ENCODE measurements at regions not wholly inside any gene's neighbourhood (a gene's known extent, or its start where the extent isn't known, plus 50 kb on each side); places are given as distances from the start of the nearest gene placed in this dataset.
"Not testable (repeated sequence)": the region's sequence is repeated elsewhere in the genome, so short reads cannot be mapped to it uniquely, and the experiment has no call there.

- DNase-seq = no peak
These were observed 102.9 kb upstream of the PAX2 start for GRCh38 chr10:100642295-100642994.

DNA sequence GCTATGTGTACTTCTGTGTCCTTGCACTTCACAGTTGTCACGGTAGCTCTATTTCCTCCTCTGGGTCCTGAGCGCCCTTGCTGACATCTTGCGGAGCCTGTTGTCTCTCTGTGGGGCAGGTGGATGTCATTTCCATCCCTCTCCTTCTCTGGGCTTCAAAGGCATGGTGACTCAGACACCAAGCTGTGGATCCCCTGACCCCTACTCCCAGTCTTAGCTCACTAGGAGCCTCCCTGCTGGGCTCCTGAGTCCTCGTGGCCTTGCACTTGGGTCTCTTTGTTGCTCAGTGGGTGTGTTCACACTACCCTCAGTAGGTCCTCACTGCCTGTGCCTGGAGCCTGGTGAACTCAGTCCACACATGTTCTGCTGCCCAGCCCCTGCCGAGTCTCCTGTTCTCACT is 100.3 kb upstream of the PAX2 start:
- DNase-seq = no peak

DNA sequence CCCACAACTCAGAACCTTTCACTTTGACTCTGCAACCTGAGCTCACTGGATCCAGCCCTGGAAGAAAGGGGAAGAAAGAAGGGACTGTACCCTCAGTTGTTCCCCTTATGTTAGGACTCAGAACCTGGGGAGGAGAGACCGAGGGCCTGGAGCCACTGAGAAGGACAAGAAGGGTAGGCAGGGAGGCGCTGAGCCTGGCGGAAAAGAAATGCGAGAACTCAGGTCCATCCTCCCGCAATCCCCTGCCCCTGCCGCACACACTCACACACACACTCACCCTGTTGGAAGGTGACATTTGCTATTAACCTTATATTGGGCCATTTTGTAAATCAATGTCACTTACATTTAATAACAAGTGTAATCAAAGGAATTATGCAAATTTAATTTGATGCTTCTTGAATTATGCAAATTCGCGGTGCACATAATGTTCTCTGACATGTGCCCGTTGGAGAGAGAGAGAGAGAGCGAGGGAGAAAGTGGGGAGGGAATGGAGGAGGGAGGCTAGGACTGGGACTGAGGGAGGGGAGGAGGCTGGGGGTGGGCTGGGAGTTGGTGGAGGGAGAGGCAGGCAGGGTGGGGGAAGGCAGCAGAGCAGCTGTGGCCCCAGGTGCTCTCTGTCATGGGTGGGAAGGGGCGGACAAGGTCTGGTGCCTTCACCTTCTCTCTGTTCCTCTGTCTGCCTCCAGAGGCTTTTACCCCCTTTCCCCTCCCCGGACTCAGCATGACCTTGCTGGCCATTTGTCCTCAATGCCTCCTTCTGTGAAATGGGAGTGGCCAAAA is 99.6 kb upstream of the PAX2 start:
- DNase-seq = no peak

- DNase-seq = no peak
These were observed 97.5 kb upstream of the PAX2 start for GRCh38 chr10:100647928-100648327.

DNA sequence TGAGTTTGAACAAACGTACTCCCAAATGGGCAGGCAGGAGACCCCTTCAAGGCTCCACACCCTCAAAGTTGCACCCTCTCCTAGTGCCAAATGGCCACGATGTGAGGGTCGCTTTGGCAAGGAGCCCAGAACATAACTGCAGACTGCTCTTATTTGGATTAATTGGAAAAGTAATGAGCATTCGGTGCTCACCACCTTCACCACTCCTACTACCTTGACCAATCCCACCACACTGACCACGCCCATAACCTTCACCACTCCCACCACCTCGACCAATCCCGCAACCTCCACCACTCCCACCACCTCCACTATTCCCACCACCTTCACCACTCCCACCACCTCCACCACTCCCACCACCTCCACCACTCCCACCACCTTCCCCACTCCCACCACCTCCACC is 94.7 kb upstream of the PAX2 start:
- no peak for DNase-seq

DNA sequence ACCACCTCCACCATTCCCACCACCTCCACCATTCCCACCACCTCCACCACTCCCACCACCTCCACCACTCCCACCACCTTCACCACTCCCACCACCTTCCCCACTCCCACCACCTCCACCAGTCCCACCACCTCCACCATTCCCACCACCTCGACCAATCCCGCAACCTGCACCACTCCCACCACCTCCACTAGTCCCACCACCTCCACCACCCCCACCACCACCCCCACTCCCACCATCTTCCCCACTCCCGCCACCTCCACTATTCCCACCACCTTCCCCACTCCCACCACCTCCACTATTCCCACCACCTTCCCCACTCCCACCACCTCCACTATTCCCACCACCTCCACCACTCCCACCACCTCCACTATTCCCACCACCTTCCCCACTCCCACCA is 94.3 kb upstream of the PAX2 start:
- not testable (repeated sequence) for DNase-seq

- no peak for DNase-seq
These were observed 93.5 kb upstream of the PAX2 start for GRCh38 chr10:100651916-100652315.

DNA sequence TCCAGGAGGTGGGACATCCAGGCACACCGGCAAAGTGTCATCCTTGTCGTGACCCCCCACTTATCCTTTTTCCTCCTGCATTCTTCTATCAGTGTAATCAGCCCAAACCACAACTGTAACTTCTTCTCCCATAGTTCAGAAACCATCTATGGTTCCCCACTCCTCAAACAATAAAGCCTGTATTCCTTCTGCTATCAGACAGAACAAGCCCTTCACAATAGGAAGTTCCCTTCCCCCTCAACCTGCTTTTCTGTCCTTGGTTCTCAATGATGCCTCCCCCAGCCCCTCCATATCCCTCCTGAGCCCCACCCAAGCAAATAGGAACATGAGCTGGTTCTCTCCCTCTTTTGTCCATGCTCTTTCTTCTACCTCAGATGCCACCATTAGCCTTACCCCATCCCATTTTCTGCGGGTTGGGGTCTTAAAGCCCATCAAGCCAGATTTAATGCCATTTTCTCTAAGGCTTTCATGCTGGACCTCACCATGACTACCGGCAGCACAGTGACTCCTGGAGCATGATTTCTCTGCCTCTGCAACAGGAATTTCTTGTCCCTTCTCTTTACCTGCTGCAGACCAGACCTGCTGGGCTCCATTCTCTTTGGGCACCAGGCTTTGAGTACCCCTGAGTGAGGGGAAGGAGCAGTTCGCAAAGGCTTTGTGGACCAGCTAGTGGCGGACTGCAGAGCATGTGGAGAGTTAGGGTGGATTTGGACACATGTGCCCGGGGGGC is 92.8 kb upstream of the PAX2 start:
- no peak for DNase-seq

DNA sequence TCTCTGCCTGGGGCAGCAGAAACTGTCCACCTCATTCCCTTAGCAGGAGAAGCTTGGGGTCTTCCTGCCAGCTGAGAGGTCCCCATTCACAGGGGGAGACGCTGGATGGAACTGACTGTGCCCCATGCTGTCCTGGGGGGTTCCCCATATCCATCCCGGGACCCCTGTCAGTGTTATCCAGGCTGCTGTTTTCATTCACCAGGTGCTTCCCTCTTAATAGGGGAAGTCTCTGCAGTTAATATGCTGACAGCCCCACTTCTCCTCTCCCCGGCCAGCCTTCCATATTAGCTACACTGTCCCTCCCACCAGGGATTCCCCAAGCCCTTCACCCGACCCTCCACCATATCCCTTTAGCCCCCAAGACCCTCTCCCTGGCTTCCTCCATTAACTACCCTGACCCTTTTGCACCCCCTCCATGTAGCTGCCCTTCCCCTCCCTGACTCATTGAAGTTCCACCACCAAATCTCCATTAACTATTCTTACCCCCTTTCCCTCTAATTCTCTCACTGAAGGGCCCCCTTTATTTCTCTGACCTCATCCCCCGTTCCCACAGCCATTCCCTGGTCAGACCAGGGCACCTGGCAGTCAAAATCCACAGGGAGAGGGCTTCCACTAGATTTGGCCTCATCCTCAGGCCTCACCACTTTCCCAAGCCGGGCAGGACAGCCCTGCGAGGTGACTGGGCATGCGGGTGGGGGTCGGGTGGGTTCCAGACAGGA is 92.0 kb upstream of the PAX2 start:
- no peak for DNase-seq

DNA sequence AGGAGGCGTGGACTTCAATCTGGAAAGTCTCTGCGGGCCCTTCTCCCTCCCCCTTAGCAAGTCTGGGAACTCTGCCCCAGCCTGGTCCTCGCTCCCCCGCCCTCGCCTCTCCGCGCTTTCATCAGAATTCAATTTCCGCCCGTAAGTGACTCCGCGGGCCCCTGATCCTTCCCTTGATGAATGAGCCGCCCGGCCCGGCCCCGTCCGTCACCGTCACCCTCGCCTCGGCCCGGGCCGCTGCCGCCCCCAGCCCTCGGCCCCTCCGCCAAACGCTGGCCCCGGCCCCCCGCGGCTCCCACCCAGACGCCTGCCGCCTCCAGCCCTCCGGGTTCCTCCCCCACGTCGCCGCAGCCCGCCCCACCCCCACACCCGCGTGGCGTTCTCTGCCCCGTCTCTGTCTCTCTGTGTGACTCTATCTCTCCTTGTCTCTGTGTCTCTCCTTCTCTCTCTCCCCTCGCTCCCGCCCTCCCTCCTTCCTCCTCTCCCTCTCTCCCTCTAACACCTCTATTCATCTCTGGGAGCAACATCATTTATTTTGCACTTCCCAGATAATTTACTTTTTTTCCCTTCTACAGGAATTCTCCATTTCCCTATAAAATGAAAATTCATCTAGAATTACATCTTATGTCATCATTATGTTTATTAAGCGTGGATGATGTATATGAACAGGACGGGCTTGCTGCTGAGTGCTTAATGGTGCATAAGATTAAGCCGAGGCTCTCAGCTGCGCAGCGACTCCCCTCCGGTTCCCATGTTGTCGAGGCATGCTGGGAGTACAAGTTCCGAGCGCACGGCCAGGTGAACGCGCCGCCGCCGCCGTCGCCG is 91.2 kb upstream of the PAX2 start:
- peak; percentile 31 for DNase-seq

DNA sequence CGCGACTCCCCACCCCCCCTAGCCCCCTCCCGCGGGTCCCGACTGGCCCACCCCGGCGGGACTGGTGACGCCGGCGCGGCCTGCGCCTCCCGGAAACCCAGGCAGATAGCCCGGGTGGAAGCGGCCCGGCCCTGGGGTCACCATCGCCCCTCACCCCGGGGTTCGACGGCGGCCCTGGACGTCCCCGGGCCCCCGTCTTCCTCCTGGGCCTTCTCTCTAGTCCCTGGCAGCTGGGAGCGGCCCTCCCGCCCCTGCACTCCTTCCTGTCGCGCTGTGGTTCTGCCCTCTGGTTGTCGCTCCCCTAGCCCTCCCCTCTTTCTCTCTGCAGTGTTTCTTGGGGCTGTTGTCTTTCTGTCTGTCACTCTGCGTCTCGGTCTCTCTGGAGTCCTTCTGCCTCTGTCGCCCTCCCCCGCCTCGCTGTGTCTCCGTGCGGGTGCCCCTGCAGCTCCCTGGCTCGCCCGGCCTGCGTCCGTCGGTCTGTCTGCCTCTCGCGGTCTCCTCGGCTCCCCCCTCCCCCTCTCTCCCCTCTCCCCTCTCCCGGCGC is 90.5 kb upstream of the PAX2 start:
- DNase-seq = peak; percentile 30

DNA sequence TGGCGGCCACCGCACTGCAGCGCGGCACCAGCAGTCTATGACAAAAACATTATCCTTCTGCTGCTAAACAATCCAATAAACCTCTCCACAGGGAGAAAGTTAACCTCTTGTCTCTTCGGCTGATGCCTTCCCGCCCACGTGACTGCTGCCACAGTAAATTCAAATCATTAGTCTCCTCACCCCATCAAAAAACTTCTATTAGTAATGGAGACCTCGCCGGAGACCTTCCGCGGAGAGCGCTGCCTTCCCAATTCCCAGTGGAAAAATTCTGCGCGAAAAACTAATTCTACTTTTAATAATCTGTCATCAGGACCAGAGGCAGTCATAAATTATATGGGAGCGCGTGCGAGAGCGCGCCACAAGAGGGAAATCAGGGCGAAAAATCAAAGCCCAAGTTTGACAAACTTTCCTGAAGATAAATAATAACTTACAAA is 90.0 kb upstream of the PAX2 start:
- DNase-seq = no peak

- no peak for DNase-seq
These were observed 89.5 kb upstream of the PAX2 start for GRCh38 chr10:100655760-100656421.

DNA sequence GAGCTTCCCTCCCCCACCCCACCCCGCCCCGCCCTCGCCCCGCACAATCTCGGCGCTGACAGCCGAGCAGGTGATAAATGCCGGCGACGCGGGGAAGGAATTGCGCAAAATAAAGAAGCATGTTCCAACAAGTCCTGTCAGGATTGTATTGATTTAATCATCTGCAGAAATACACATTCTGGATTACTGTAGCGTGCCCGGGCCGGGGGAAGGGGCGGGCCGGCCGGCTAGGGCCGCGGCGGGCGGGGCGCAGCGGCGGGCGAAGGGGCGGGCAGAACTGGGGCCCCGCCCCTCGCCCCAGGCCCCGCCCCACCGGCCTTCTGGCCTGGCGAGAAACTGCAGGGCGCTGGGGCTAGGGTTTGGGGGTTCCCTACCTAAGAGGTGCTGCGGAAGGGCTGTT is 88.9 kb upstream of the PAX2 start:
- no peak for DNase-seq

GRCh38 chr10:100658269-100658668 is 87.1 kb upstream of the PAX2 start:
- DNase-seq = no peak

GRCh38 chr10:100659361-100660098 is 85.9 kb upstream of the PAX2 start:
- DNase-seq = no peak

DNA sequence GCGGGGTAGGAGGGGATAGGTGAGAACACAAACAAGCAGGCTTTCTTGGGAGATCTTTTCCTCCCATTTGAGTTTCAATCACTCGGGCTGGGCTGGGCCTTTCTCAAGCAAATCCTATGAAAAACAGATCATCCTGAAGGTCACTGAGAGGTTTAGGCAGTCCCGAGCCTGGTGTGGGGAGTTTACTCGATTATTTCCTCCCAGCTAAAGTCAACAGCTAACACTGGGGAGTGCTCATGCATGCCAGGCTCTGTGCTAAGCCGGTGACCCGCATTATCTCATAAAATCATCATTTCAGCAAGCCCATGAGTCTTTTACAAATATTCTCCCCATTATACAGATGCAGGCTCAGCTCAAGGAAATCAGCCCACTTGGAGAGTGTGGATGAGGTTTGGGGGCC is 85.0 kb upstream of the PAX2 start:
- no peak for DNase-seq

- DNase-seq = no peak
These were observed 84.4 kb upstream of the PAX2 start for GRCh38 chr10:100660945-100661344.

DNA sequence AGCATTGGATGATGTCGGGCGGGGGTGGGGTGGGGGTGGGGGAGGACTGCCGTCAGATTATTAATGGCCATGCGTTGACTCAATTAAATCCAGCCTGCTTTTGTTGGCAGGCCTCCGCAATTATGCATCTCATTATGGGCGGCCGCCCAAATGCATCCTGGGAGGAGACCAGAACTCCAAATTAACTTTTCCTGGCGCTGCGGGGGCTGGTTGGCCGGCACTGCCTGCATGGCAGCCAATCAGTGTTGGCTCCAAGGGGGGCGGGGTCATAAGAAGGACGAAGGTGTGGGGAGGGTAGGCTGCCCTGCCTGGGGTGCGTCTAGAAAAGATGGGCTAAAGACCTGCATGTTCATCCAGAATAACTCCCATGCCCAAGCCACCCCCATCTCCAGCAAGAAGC is 83.9 kb upstream of the PAX2 start:
- no peak for DNase-seq

GRCh38 chr10:100662067-100662466 is 83.3 kb upstream of the PAX2 start:
- no peak for DNase-seq

All from activated T-cell treated with anti-CD3 and anti-CD28 coated beads, Interleukin-2, amount 50 U/mL, for 1 hour (primary cell).